GM12891 (cell line): ENCODE measurements at regions not wholly inside any gene's neighbourhood (a gene's known extent, or its start where the extent isn't known, plus 50 kb on each side); places are given as distances from the start of the nearest gene placed in this dataset.

Experiments
- POLR2AphosphoS5 ChIP-seq: IDR thresholded peaks from 2 replicates; pipeline ENCODE4 v1.6.1; 2011; ENCODE audit warnings: low read depth, low read length, control low read depth
- TAF1 ChIP-seq: IDR thresholded peaks from 2 replicates; pipeline ENCODE4 v1.6.1; 2011; ENCODE audit warnings: low read depth, low read length, control low read depth

GRCh38 chr13:110824702-110825300 is 90.1 kb downstream of the ANKRD10 start:
- TF ChIP-seq TAF1 (no peak), POLR2AphosphoS5 (no peak)
